ENCODE measurements at regions not wholly inside any gene's neighbourhood (a gene's known extent, or its start where the extent isn't known, plus 50 kb on each side); places are given as distances from the start of the nearest gene placed in this dataset.

GRCh38 chrX:73913580-73913979 lies 61.1 kb upstream of the XIST start:
- TF ChIP-seq POLR2A (IDR thresholded peaks at IDR 0.05; ENCODE audit: extremely low read depth, insufficient read length) = no peak
- TF ChIP-seq, protein P1, sequence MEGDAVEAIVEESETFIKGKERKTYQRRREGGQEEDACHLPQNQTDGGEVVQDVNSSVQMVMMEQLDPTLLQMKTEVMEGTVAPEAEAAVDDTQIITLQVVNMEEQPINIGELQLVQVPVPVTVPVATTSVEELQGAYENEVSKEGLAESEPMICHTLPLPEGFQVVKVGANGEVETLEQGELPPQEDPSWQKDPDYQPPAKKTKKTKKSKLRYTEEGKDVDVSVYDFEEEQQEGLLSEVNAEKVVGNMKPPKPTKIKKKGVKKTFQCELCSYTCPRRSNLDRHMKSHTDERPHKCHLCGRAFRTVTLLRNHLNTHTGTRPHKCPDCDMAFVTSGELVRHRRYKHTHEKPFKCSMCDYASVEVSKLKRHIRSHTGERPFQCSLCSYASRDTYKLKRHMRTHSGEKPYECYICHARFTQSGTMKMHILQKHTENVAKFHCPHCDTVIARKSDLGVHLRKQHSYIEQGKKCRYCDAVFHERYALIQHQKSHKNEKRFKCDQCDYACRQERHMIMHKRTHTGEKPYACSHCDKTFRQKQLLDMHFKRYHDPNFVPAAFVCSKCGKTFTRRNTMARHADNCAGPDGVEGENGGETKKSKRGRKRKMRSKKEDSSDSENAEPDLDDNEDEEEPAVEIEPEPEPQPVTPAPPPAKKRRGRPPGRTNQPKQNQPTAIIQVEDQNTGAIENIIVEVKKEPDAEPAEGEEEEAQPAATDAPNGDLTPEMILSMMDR (IDR thresholded peaks at IDR 0.05; ENCODE audit: low read depth, low read length) = no peak

All from NB4 (cell line).